ENCODE measurements at regions not wholly inside any gene's neighbourhood (a gene's known extent, or its start where the extent isn't known, plus 50 kb on each side); places are given as distances from the start of the nearest gene placed in this dataset.

DNA sequence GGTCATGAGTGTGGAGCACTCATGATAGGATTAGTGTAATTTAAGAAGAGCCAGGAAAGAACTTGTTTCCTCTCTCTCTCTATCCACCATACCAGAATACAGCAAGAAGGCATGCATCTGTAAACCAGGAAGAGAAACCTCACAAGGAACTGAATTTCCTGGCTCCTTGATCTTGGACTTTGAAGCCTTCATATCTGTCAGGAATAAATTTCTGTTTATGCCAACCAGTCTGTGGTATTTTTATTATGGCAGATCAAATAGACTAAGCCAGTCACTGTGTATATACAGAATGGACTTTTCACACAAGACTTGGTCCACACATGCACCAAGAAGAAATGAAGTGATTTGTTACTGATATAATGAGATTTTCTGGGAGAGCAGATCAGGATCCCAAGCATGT lies 930.1 kb upstream of the TMEFF2 start:
- no peak for TF ChIP-seq EZH2 (IDR thresholded peaks at IDR 0.05; ENCODE audit: borderline replicate concordance, insufficient read depth, low read depth, low read length, poor library complexity, severe bottlenecking)
- TF ChIP-seq, protein P1, sequence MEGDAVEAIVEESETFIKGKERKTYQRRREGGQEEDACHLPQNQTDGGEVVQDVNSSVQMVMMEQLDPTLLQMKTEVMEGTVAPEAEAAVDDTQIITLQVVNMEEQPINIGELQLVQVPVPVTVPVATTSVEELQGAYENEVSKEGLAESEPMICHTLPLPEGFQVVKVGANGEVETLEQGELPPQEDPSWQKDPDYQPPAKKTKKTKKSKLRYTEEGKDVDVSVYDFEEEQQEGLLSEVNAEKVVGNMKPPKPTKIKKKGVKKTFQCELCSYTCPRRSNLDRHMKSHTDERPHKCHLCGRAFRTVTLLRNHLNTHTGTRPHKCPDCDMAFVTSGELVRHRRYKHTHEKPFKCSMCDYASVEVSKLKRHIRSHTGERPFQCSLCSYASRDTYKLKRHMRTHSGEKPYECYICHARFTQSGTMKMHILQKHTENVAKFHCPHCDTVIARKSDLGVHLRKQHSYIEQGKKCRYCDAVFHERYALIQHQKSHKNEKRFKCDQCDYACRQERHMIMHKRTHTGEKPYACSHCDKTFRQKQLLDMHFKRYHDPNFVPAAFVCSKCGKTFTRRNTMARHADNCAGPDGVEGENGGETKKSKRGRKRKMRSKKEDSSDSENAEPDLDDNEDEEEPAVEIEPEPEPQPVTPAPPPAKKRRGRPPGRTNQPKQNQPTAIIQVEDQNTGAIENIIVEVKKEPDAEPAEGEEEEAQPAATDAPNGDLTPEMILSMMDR (IDR thresholded peaks at IDR 0.05) = no peak

Measured in B cell (primary cell).